GM19397 (cell line): ENCODE measurements at regions not wholly inside any gene's neighbourhood (a gene's known extent, or its start where the extent isn't known, plus 50 kb on each side); places are given as distances from the start of the nearest gene placed in this dataset.
"Not testable (repeated sequence)": the region's sequence is repeated elsewhere in the genome, so short reads cannot be mapped to it uniquely, and the experiment has no call there.

Source experiments
- ATAC-seq: cut with Tn5 transposase; IDR thresholded peaks from one replicate; pipeline ENCODE4 v1.9.1; 2021; ENCODE audit warnings: mild to moderate bottlenecking, moderate library complexity; ENCODE audit not compliant: unreplicated experiment

GRCh38 chr4:101670897-101671296 is 119.6 kb upstream of the BANK1 start:
- ATAC-seq = no peak

- ATAC-seq = no peak
Measured at GRCh38 chr4:101670370-101670769, 120.2 kb upstream of the BANK1 start.

GRCh38 chr4:101669832-101670188 is 120.7 kb upstream of the BANK1 start:
- ATAC-seq = no peak

- ATAC-seq = no peak
Measured at GRCh38 chr4:101669138-101669831, 121.2 kb upstream of the BANK1 start.

- no peak for ATAC-seq
Measured at GRCh38 chr4:101667348-101667747, 123.2 kb upstream of the BANK1 start.

GRCh38 chr4:101660607-101661006 is 129.9 kb upstream of the BANK1 start:
- no peak for ATAC-seq

- no peak for ATAC-seq
Measured at GRCh38 chr4:101655857-101656256, 134.7 kb upstream of the BANK1 start.

- ATAC-seq = no peak
Measured at GRCh38 chr4:101655005-101655404, 135.5 kb upstream of the BANK1 start.

- ATAC-seq = no peak
Measured at GRCh38 chr4:101651778-101652177, 138.8 kb upstream of the BANK1 start.

GRCh38 chr4:101649790-101650515 is 140.6 kb upstream of the BANK1 start:
- no peak for ATAC-seq

- ATAC-seq = no peak
Measured at GRCh38 chr4:101647710-101648034, 142.9 kb upstream of the BANK1 start.

- no peak for ATAC-seq
Measured at GRCh38 chr4:101644516-101644915, 146.0 kb upstream of the BANK1 start.

GRCh38 chr4:101643186-101643837 is 147.2 kb upstream of the BANK1 start:
- no peak for ATAC-seq

GRCh38 chr4:101632766-101633165 is 157.8 kb upstream of the BANK1 start:
- ATAC-seq = not testable (repeated sequence)

GRCh38 chr4:101630319-101630986 is 160.1 kb upstream of the BANK1 start:
- no peak for ATAC-seq

- no peak for ATAC-seq
Measured at GRCh38 chr4:101621120-101621519, 169.4 kb upstream of the BANK1 start.

- no peak for ATAC-seq
Measured at GRCh38 chr4:101615652-101616051, 174.9 kb upstream of the BANK1 start.

GRCh38 chr4:101606989-101607388 is 183.5 kb upstream of the BANK1 start:
- not testable (repeated sequence) for ATAC-seq

GRCh38 chr4:101604976-101605375 is 185.6 kb upstream of the BANK1 start:
- ATAC-seq = no peak

- no peak for ATAC-seq
Measured at GRCh38 chr4:101600287-101600686, 190.2 kb upstream of the BANK1 start.

GRCh38 chr4:101599620-101600019 is 190.9 kb upstream of the BANK1 start:
- ATAC-seq = no peak
